CD8-positive, alpha-beta memory T cell (primary cell): ENCODE measurements at regions not wholly inside any gene's neighbourhood (a gene's known extent, or its start where the extent isn't known, plus 50 kb on each side); places are given as distances from the start of the nearest gene placed in this dataset.

Experiments used
- CTCF ChIA-PET: fragments of 350-600 bp; sonication (Branson Sonifier 250); formaldehyde crosslinking; loops from one replicate; lab custom pipeline; 2021; ENCODE audit warnings: antibody characterized with exemption; lab: Charles Lee
- POLR2A ChIA-PET: fragments of 350-600 bp; sonication (Branson Sonifier 250); formaldehyde crosslinking; loops from one replicate; lab custom pipeline; 2021; ENCODE audit warnings: antibody characterized with exemption; lab: Charles Lee
- DNase-seq, 5 donors: peaks; one replicate each; pipeline versions ENCODE4 v3.0.0 to v3.0.0-alpha.2; 2020 to 2022; ENCODE audit warnings: mixed read lengths in 1 of 5
- H3K27ac ChIP-seq: one replicate; pipeline ENCODE4 v1.7.0; 2013; ENCODE audit warnings: low read depth, mild to moderate bottlenecking, low read length, moderate library complexity
- H3K27me3 ChIP-seq: 2 replicates; pipeline ENCODE4 v1.7.0; 2013; ENCODE audit warnings: low read length, mild to moderate bottlenecking; ENCODE audit not compliant: insufficient read depth, poor library complexity, severe bottlenecking
- H3K36me3 ChIP-seq: 2 replicates; pipeline ENCODE4 v1.7.0; 2013; ENCODE audit warnings: mild to moderate bottlenecking, low read length, moderate library complexity; ENCODE audit not compliant: insufficient read depth
- H3K4me1 ChIP-seq: 2 replicates; pipeline ENCODE4 v1.7.0; 2013; ENCODE audit warnings: mild to moderate bottlenecking, low read length, moderate library complexity; ENCODE audit not compliant: insufficient read depth
- H3K4me3 ChIP-seq: 2 replicates; pipeline ENCODE4 v1.7.0; 2013; ENCODE audit warnings: mild to moderate bottlenecking, low read length
- H3K9me3 ChIP-seq: 2 replicates; pipeline ENCODE4 v1.7.0; 2013; ENCODE audit warnings: mild to moderate bottlenecking, low read length
- H3K27ac Mint-ChIP-seq, 8 donors: one replicate each; pipeline ENCODE4 v1.8.0; 2020 to 2021; ENCODE audit warnings: mixed read lengths in 8 of 8, mild to moderate bottlenecking in 6 of 8, inconsistent platforms in 3 of 8, moderate library complexity in 3 of 8
- H3K27me3 Mint-ChIP-seq, 2 donors: one replicate each; pipeline ENCODE4 v1.8.0; 2020 to 2021; ENCODE audit warnings: mixed read lengths in 2 of 2, mild to moderate bottlenecking in 1 of 2, moderate library complexity in 1 of 2
- H3K36me3 Mint-ChIP-seq, 3 donors: one replicate each; pipeline ENCODE4 v1.8.0; 2020 to 2021; ENCODE audit warnings: mixed read lengths in 3 of 3, inconsistent platforms in 1 of 3, mild to moderate bottlenecking in 1 of 3
- H3K4me1 Mint-ChIP-seq, 3 donors: one replicate each; pipeline ENCODE4 v1.8.0; 2020 to 2021; ENCODE audit warnings: mixed read lengths in 3 of 3, inconsistent platforms in 1 of 3, mild to moderate bottlenecking in 1 of 3
- H3K4me3 Mint-ChIP-seq, 7 donors: one replicate each; pipeline ENCODE4 v1.8.0; 2020 to 2021; ENCODE audit warnings: mixed read lengths in 7 of 7, mild to moderate bottlenecking in 6 of 7, moderate library complexity in 4 of 7, inconsistent platforms in 2 of 7
- H3K9me3 Mint-ChIP-seq, 5 donors: one replicate each; pipeline ENCODE4 v1.8.0; 2020 to 2022; ENCODE audit warnings: mixed read lengths in 5 of 5, mild to moderate bottlenecking in 3 of 5, moderate library complexity in 2 of 5, inconsistent platforms in 1 of 5

- no peaks in the 10 kb centered on the region for H3K36me3 Mint-ChIP-seq
- H3K4me1 Mint-ChIP-seq: no peaks in the 10 kb centered on the region
- no peak for DNase-seq
- ChIA-PET CTCF (no interaction called here), POLR2A (no interaction called here)
- Histone ChIP-seq H3K36me3 (no peaks in the 10 kb centered on the region), H3K27ac (no peak overlapping the region), H3K27me3 (no peaks in the 10 kb centered on the region), H3K4me3 (no peak overlapping the region), H3K4me1 (no peaks in the 10 kb centered on the region), H3K9me3 (no peaks in the 10 kb centered on the region)
- H3K27ac Mint-ChIP-seq: no peak overlapping the region
- H3K9me3 Mint-ChIP-seq: peaks cover 0 to 11% (median 2%) of the 10 kb centered on the region in 5 donors
- no peak overlapping the region for H3K4me3 Mint-ChIP-seq
- peaks cover 0 to 3% of the 10 kb centered on the region in 2 donors for H3K27me3 Mint-ChIP-seq
These were observed 787.6 kb upstream of the SALL3 start for GRCh38 chr18:78192054-78192453.

DNA sequence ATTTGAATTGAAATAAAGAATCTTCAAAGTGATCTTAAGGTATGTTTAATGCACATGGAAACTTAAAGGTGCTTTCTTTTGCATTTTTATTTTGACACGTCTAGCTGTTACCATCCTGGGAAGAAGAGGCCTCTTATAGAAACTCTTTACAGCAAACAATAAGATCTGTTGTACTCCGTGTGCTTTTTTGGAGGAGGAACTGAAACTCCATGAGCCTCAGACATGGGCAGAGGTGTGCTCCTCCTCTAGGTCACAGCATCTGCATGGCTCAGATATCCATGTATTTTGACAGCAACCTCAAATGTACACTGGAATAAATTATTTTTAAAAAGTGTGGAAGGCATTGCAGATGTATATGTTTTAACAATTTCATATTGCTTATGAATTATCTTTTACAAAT is 783.3 kb upstream of the SALL3 start:
- Mint-ChIP-seq H3K27me3 (peaks cover 0 to 2% of the 10 kb centered on the region in 2 donors), H3K36me3 (no peaks in the 10 kb centered on the region), H3K27ac (no peak overlapping the region), H3K4me3 (no peak overlapping the region), H3K9me3 (peaks cover 0 to 6% (median 3%) of the 10 kb centered on the region in 5 donors), H3K4me1 (no peaks in the 10 kb centered on the region)
- Histone ChIP-seq H3K36me3 (no peaks in the 10 kb centered on the region), H3K27me3 (no peaks in the 10 kb centered on the region), H3K4me1 (no peaks in the 10 kb centered on the region), H3K9me3 (no peaks in the 10 kb centered on the region), H3K27ac (no peak overlapping the region), H3K4me3 (no peak overlapping the region)
- DNase-seq: no peak
- POLR2A ChIA-PET: no interaction called here
- CTCF ChIA-PET: no interaction called here

DNA sequence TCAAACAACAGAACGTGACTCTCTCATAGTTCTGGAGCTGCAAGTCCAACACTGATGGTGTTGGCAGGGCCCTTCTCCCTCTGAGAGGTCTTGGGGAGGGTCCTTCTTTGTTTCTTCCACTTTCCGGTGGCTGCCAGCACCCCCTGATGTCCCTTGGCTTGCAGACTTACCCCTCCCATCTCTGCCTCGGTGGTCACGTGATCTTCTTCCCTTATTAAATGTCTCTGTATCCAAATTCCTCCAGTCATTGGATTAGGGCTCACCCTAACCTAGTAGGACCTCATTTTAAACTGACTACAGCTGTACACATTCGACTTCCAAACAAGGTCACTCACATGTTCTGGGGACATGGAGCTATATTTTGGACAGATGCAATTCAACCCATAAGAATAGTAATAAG is 780.6 kb upstream of the SALL3 start:
- ChIA-PET CTCF (no interaction called here), POLR2A (no interaction called here)
- Histone ChIP-seq H3K4me1 (no peaks in the 10 kb centered on the region), H3K4me3 (no peak overlapping the region), H3K27me3 (no peaks in the 10 kb centered on the region), H3K36me3 (no peaks in the 10 kb centered on the region), H3K27ac (no peak overlapping the region), H3K9me3 (no peaks in the 10 kb centered on the region)
- Mint-ChIP-seq H3K4me3 (no peak overlapping the region), H3K27me3 (peaks cover 0 to 3% of the 10 kb centered on the region in 2 donors), H3K9me3 (peaks cover 0 to 10% (median 3%) of the 10 kb centered on the region in 5 donors), H3K27ac (no peak overlapping the region), H3K4me1 (no peaks in the 10 kb centered on the region), H3K36me3 (no peaks in the 10 kb centered on the region)
- DNase-seq: no peak

DNA sequence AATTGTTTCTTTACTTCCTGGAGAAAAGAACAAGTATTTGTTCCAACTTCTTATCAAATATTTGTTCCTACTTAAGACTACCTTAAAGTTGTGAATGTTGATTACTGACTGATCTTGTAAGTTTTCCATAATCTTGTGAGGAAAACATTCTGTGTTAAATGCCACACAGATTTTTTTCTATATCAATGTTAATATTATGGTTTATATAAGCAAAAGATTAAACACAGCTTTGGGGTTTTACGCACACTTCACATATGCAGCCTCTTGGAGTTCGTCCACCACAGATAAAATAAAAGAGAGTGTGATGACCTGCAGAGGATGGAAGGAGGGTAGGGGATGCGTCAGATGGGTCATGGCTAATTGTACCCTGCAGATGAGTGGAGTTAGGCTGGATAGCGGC is 780.0 kb upstream of the SALL3 start:
- no peaks in the 10 kb centered on the region for H3K27me3 ChIP-seq
- H3K4me3 ChIP-seq: no peak overlapping the region
- H3K9me3 ChIP-seq: no peaks in the 10 kb centered on the region
- no peak overlapping the region for H3K27ac Mint-ChIP-seq
- DNase-seq: no peak
- H3K36me3 Mint-ChIP-seq: no peaks in the 10 kb centered on the region
- no peak overlapping the region for H3K4me3 Mint-ChIP-seq
- no peaks in the 10 kb centered on the region for H3K4me1 ChIP-seq
- H3K27me3 Mint-ChIP-seq: peaks cover 0 to 3% of the 10 kb centered on the region in 2 donors
- peaks cover 0 to 10% (median 2%) of the 10 kb centered on the region in 5 donors for H3K9me3 Mint-ChIP-seq
- ChIA-PET CTCF (no interaction called here), POLR2A (no interaction called here)
- no peaks in the 10 kb centered on the region for H3K36me3 ChIP-seq
- no peaks in the 10 kb centered on the region for H3K4me1 Mint-ChIP-seq
- no peak overlapping the region for H3K27ac ChIP-seq

- H3K4me1 Mint-ChIP-seq: no peaks in the 10 kb centered on the region
- no peaks in the 10 kb centered on the region for H3K36me3 Mint-ChIP-seq
- no peak overlapping the region for H3K27ac ChIP-seq
- no peaks in the 10 kb centered on the region for H3K4me1 ChIP-seq
- H3K9me3 ChIP-seq: no peaks in the 10 kb centered on the region
- DNase-seq: no peak
- H3K27me3 Mint-ChIP-seq: peaks cover 0 to 2% of the 10 kb centered on the region in 2 donors
- H3K4me3 Mint-ChIP-seq: no peak overlapping the region
- H3K27ac Mint-ChIP-seq: no peak overlapping the region
- no peaks in the 10 kb centered on the region for H3K27me3 ChIP-seq
- POLR2A ChIA-PET: no interaction called here
- H3K36me3 ChIP-seq: no peaks in the 10 kb centered on the region
- CTCF ChIA-PET: no interaction called here
- no peak overlapping the region for H3K4me3 ChIP-seq
- peaks cover 0 to 4% (median 0%) of the 10 kb centered on the region in 5 donors for H3K9me3 Mint-ChIP-seq
These were observed 771.7 kb upstream of the SALL3 start for GRCh38 chr18:78207942-78208341.

- ChIA-PET CTCF (no interaction called here), POLR2A (no interaction called here)
These were observed 771.2 kb upstream of the SALL3 start for GRCh38 chr18:78208461-78208860.

DNA sequence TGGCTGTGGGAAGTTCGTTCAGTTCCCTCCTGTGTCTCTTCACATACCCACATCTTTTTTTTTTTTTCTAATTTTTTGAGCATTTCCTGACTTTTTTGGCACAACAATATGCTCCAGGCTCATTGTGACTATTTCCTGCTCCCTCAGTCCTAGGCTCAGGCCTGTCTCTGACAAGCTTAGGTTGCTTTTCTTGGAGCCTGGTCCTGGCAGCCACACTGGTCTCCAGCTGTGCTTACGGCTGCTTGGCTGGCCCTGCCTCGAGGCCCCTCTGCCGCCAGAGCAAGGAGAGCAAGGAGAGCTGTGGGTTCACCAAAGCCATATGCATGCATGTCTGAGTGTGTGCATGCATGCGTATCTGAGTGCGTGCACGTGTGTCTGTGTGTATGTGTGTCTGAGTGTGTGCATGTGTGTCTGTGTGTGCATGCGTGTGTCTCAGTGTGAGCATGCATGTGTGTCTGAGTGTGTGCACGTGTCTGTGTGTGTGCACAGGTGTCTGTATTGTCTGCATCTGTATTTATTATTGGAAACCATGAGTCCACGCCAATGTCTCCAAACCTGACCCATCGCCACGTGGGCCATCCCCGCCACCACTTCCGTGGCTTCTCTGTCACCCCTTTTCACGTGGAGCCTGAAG is 766.1 kb upstream of the SALL3 start:
- POLR2A ChIA-PET: no interaction called here
- H3K27ac Mint-ChIP-seq: no peak overlapping the region

More at GRCh38 chr18:78208461-78208860, 771.2 kb upstream of the SALL3 start:
- H3K4me3 Mint-ChIP-seq: no peak overlapping the region
- no peaks in the 10 kb centered on the region for H3K4me1 Mint-ChIP-seq
- no peak overlapping the region for H3K4me3 ChIP-seq
- H3K27ac Mint-ChIP-seq: no peak overlapping the region
- peaks cover 0 to 4% (median 0%) of the 10 kb centered on the region in 5 donors for H3K9me3 Mint-ChIP-seq
- no peaks in the 10 kb centered on the region for H3K27me3 ChIP-seq
- no peaks in the 10 kb centered on the region for H3K36me3 ChIP-seq
- H3K9me3 ChIP-seq: no peaks in the 10 kb centered on the region
- H3K27me3 Mint-ChIP-seq: peaks cover 0 to 2% of the 10 kb centered on the region in 2 donors
- H3K27ac ChIP-seq: no peak overlapping the region
- no peak for DNase-seq
- H3K4me1 ChIP-seq: no peaks in the 10 kb centered on the region
- no peaks in the 10 kb centered on the region for H3K36me3 Mint-ChIP-seq

DNA sequence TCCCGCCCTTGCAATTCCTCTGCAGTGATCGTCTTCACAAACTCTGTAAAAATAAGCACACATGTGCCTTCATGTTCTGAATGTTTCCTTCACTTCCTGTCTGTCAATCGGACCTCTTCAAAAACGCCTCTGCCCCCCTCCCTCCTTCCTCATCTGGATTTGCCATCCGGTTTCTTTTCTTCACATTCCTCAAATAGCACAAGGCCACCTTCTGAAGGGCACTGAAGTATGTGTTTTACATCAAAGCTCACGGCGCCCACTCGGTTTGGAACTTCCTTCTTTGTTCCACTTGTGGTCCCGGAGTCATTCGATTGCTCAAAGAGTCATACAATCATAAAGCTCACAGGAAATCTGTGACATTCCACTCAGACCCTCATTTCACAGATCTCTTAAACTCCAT is 758.1 kb upstream of the SALL3 start:
- Histone ChIP-seq H3K4me1 (no peaks in the 10 kb centered on the region), H3K27me3 (no peaks in the 10 kb centered on the region), H3K4me3 (no peak overlapping the region), H3K9me3 (no peaks in the 10 kb centered on the region), H3K27ac (no peak overlapping the region), H3K36me3 (no peaks in the 10 kb centered on the region)
- no peaks in the 10 kb centered on the region for H3K4me1 Mint-ChIP-seq
- ChIA-PET POLR2A (no interaction called here), CTCF (no interaction called here)
- DNase-seq: no peak
- no peaks in the 10 kb centered on the region for H3K36me3 Mint-ChIP-seq
- peaks cover 0 to 3% of the 10 kb centered on the region in 2 donors for H3K27me3 Mint-ChIP-seq
- H3K4me3 Mint-ChIP-seq: no peak overlapping the region
- peaks cover 0 to 6% (median 3%) of the 10 kb centered on the region in 5 donors for H3K9me3 Mint-ChIP-seq
- no peak overlapping the region for H3K27ac Mint-ChIP-seq

More for the DNA sequence above, 766.1 kb upstream of the SALL3 start:
- Mint-ChIP-seq H3K4me1 (no peaks in the 10 kb centered on the region), H3K4me3 (no peak overlapping the region), H3K9me3 (peaks cover 0 to 4% (median 2%) of the 10 kb centered on the region in 5 donors), H3K27me3 (peaks cover 0 to 2% of the 10 kb centered on the region in 2 donors), H3K36me3 (no peaks in the 10 kb centered on the region)
- Histone ChIP-seq H3K27ac (no peak overlapping the region), H3K36me3 (no peaks in the 10 kb centered on the region), H3K27me3 (no peaks in the 10 kb centered on the region), H3K4me3 (no peak overlapping the region), H3K4me1 (no peaks in the 10 kb centered on the region), H3K9me3 (no peaks in the 10 kb centered on the region)
- CTCF ChIA-PET: no interaction called here
- DNase-seq: no peak
